Neural crest cell (in vitro differentiated cells): ENCODE measurements at regions not wholly inside any gene's neighbourhood (a gene's known extent, or its start where the extent isn't known, plus 50 kb on each side); places are given as distances from the start of the nearest gene placed in this dataset.

ENCODE experiments used
- DNase-seq: peaks from one replicate; pipeline ENCODE4 v3.0.0; 2021; ENCODE audit warnings: low read depth, mixed read lengths, low spot score
- H3K27ac Mint-ChIP-seq: one replicate; pipeline ENCODE4 v1.8.0; 2021; ENCODE audit warnings: mild to moderate bottlenecking, mixed read lengths; ENCODE audit not compliant: unreplicated experiment
- H3K27me3 Mint-ChIP-seq: 2 replicates; pipeline ENCODE4 v1.8.0; 2021; ENCODE audit warnings: low read depth, mild to moderate bottlenecking, mixed read lengths
- H3K36me3 Mint-ChIP-seq: 2 replicates; pipeline ENCODE4 v1.8.0; 2021; ENCODE audit warnings: low read depth, mild to moderate bottlenecking, mixed read lengths
- H3K4me1 Mint-ChIP-seq: 2 replicates; pipeline ENCODE4 v1.8.0; 2021; ENCODE audit warnings: mixed read lengths
- H3K4me3 Mint-ChIP-seq: one replicate; pipeline ENCODE4 v1.8.0; 2021; ENCODE audit warnings: mild to moderate bottlenecking, mixed read lengths
- H3K9me3 Mint-ChIP-seq: 2 replicates; pipeline ENCODE4 v1.8.0; 2021; ENCODE audit warnings: mixed read lengths
- CTCF ChIP-seq: fragments of 200-600 bp; sonication (generic); conservative IDR thresholded peaks from 2 replicates; pipeline ENCODE4 v1.5.0; 2021; ENCODE audit warnings: antibody characterized with exemption, mild to moderate bottlenecking

DNA sequence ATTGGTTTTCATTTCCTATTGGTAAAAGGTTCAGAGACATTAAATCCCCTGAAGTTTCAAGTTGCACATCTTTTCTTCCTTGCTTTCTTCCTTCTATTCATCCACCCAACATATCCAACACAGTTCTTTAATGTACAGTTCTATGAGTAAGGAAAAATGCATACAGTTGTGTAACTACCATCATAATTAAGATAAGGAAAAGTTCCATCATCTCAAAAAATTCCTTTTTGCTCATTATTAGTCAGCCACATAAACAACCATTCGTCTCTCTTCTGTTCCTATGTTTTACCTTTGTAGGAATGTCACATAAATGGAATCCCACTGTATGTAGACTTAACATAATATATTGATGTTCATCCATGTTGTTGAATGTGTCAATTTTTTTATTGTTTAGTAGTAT lies 211.1 kb upstream of the ADAMTS9 start:
- TF ChIP-seq CTCF: no peak
- H3K27ac Mint-ChIP-seq: no peak overlapping the region
- H3K27me3 Mint-ChIP-seq: no peaks in the 10 kb centered on the region

DNA sequence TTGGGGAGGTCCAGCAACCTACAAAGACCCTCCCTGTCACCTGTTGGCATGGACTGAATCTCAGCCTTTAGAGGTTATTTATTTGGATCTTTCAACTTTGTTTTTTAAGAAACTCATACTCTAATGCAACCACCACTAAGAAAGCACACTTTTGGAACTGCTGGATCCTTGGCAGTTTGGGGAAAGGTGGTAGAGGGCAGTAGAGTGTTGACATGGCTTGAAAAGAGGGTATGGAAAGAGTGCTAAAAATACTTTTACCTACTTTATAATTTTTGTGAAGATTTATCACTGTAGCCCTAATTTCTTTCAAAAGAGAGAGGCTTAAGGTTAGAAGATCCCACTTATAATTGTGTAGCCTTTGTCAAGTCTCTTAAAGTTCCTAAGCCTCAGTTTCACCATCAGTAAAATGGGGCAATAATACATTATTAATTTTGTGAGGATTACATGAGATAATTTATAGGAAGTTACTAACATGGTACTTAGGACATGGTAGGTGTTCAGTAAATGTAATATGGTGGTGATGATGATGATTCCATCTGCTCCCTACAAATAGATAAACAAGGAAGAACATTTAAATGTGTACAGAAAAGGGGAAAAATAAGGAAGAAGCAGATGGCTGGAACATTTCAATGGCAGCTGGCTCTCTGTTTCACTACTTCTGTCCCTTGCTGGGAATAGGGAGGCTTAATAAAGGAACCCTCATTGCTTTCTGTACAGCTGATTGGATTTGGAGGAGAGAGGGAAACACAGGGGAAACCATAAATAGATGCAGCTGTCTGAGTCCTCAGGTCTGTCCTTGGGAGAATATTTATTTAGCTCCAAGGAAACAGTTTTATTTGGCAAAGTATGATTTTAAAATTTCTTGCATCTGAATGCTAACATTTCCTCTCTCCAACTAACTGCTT lies 208.4 kb upstream of the ADAMTS9 start:
- no peaks in the 10 kb centered on the region for H3K27me3 Mint-ChIP-seq
- peaks cover 7% of the 10 kb centered on the region for H3K4me1 Mint-ChIP-seq
- H3K4me3 Mint-ChIP-seq: no peak overlapping the region
- H3K9me3 Mint-ChIP-seq: no peaks in the 10 kb centered on the region
- TF ChIP-seq CTCF: no peak
- H3K36me3 Mint-ChIP-seq: no peaks in the 10 kb centered on the region
- no peak overlapping the region for H3K27ac Mint-ChIP-seq
- DNase-seq: no peak

More for the DNA sequence above, 211.1 kb upstream of the ADAMTS9 start:
- no peaks in the 10 kb centered on the region for H3K36me3 Mint-ChIP-seq
- no peak for DNase-seq
- H3K4me1 Mint-ChIP-seq: peaks cover 10% of the 10 kb centered on the region
- H3K9me3 Mint-ChIP-seq: no peaks in the 10 kb centered on the region
- no peak overlapping the region for H3K4me3 Mint-ChIP-seq

GRCh38 chr3:64895106-64895990 lies 207.5 kb upstream of the ADAMTS9 start:
- H3K27me3 Mint-ChIP-seq: no peaks in the 10 kb centered on the region
- no peak for TF ChIP-seq CTCF
- no peaks in the 10 kb centered on the region for H3K9me3 Mint-ChIP-seq
- H3K4me3 Mint-ChIP-seq: no peak overlapping the region
- H3K4me1 Mint-ChIP-seq: peaks cover 7% of the 10 kb centered on the region
- DNase-seq: no peak
- H3K36me3 Mint-ChIP-seq: no peaks in the 10 kb centered on the region
- no peak overlapping the region for H3K27ac Mint-ChIP-seq

DNA sequence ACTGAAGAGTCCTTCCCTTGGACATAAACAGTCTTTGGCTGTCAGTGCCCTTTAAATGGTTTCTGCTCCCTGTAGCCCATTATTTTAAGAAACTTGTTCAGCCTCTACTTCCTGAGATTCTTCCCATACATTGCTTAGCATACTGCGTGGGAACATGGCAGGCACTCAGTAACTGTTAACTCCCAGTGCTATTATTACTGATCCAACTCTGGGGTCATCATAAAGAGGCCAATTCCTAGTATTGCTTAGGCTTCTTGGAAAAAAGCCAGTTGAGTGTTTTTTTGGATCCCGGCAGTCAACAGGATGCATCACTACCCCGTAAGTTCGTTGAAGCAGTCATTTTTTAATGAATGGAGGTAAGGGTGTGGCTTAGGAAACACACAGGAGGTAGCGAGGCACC lies 206.2 kb upstream of the ADAMTS9 start:
- H3K4me3 Mint-ChIP-seq: no peak overlapping the region
- no peaks in the 10 kb centered on the region for H3K27me3 Mint-ChIP-seq
- H3K36me3 Mint-ChIP-seq: no peaks in the 10 kb centered on the region
- no peak for DNase-seq
- H3K27ac Mint-ChIP-seq: no peak overlapping the region
- peaks cover 11% of the 10 kb centered on the region for H3K4me1 Mint-ChIP-seq
- no peak for TF ChIP-seq CTCF
- H3K9me3 Mint-ChIP-seq: no peaks in the 10 kb centered on the region

- no peaks in the 10 kb centered on the region for H3K27me3 Mint-ChIP-seq
- no peak for TF ChIP-seq CTCF
These were observed 205.0 kb upstream of the ADAMTS9 start for GRCh38 chr3:64892671-64893309.

More at GRCh38 chr3:64892671-64893309, 205.0 kb upstream of the ADAMTS9 start:
- no peak overlapping the region for H3K27ac Mint-ChIP-seq
- no peak overlapping the region for H3K4me3 Mint-ChIP-seq
- H3K9me3 Mint-ChIP-seq: no peaks in the 10 kb centered on the region
- peaks cover 11% of the 10 kb centered on the region for H3K4me1 Mint-ChIP-seq
- no peak for DNase-seq
- no peaks in the 10 kb centered on the region for H3K36me3 Mint-ChIP-seq
